Activated CD8-positive, alpha-beta memory T cell treated with anti-CD3 and anti-CD28 coated beads, Interleukin-2, amount 50 U/mL, for 4 hours (primary cell): ENCODE measurements at regions not wholly inside any gene's neighbourhood (a gene's known extent, or its start where the extent isn't known, plus 50 kb on each side); places are given as distances from the start of the nearest gene placed in this dataset.

Source experiments
- DNase-seq: peaks from one replicate; pipeline ENCODE4 v3.0.0-alpha.2; 2020

- DNase-seq, result no peak
Observed at GRCh38 chr6:113115196-113115595, 741.9 kb upstream of the MARCKS start.

GRCh38 chr6:113120224-113120581 is 736.9 kb upstream of the MARCKS start:
- DNase-seq, result no peak

- no peak for DNase-seq
Observed at GRCh38 chr6:113120582-113121285, 736.4 kb upstream of the MARCKS start.

- no peak for DNase-seq
Observed at GRCh38 chr6:113121571-113121970, 735.6 kb upstream of the MARCKS start.

- DNase-seq, result no peak
Observed at GRCh38 chr6:113122060-113122459, 735.1 kb upstream of the MARCKS start.

- DNase-seq, result no peak
Observed at GRCh38 chr6:113125626-113126025, 731.5 kb upstream of the MARCKS start.

GRCh38 chr6:113127786-113128419 is 729.2 kb upstream of the MARCKS start:
- DNase-seq, result no peak

GRCh38 chr6:113128661-113129060 is 728.5 kb upstream of the MARCKS start:
- DNase-seq, result no peak

- no peak for DNase-seq
Observed at GRCh38 chr6:113129991-113130390, 727.2 kb upstream of the MARCKS start.

- DNase-seq, result no peak
Observed at GRCh38 chr6:113137426-113137825, 719.7 kb upstream of the MARCKS start.

- no peak for DNase-seq
Observed at GRCh38 chr6:113140721-113141120, 716.4 kb upstream of the MARCKS start.

- DNase-seq, result no peak
Observed at GRCh38 chr6:113141901-113142300, 715.2 kb upstream of the MARCKS start.

- no peak for DNase-seq
Observed at GRCh38 chr6:113142671-113143174, 714.4 kb upstream of the MARCKS start.

- no peak for DNase-seq
Observed at GRCh38 chr6:113143206-113143605, 713.9 kb upstream of the MARCKS start.

GRCh38 chr6:113144117-113144516 is 713.0 kb upstream of the MARCKS start:
- DNase-seq, result no peak

- DNase-seq, result no peak
Observed at GRCh38 chr6:113146878-113147277, 710.3 kb upstream of the MARCKS start.

GRCh38 chr6:113147544-113147943 is 709.6 kb upstream of the MARCKS start:
- DNase-seq, result no peak

- DNase-seq, result no peak
Observed at GRCh38 chr6:113148566-113148965, 708.6 kb upstream of the MARCKS start.

- DNase-seq, result no peak
Observed at GRCh38 chr6:113149511-113149910, 707.6 kb upstream of the MARCKS start.

- no peak for DNase-seq
Observed at GRCh38 chr6:113160306-113161017, 696.7 kb upstream of the MARCKS start.

GRCh38 chr6:113161018-113161315 is 696.2 kb upstream of the MARCKS start:
- DNase-seq, result no peak

- DNase-seq, result no peak
Observed at GRCh38 chr6:113162739-113163138, 694.4 kb upstream of the MARCKS start.

GRCh38 chr6:113168057-113168456 is 689.1 kb upstream of the MARCKS start:
- DNase-seq, result no peak

GRCh38 chr6:113169484-113169883 is 687.7 kb upstream of the MARCKS start:
- DNase-seq, result no peak
